Activated CD8-positive, alpha-beta memory T cell treated with anti-CD3 and anti-CD28 coated beads, Interleukin-2, amount 50 U/mL, for 1 hour (primary cell): ENCODE measurements at regions not wholly inside any gene's neighbourhood (a gene's known extent, or its start where the extent isn't known, plus 50 kb on each side); places are given as distances from the start of the nearest gene placed in this dataset.

Experiments used
- DNase-seq: peaks from one replicate; pipeline ENCODE4 v3.0.0-alpha.2; 2020; ENCODE audit errors: extremely low read depth

- no peak for DNase-seq
These were observed 243.6 kb upstream of the NFE2L3 start for GRCh38 chr7:25908154-25908949.

- DNase-seq = no peak
These were observed 240.0 kb upstream of the NFE2L3 start for GRCh38 chr7:25911738-25912607.

- no peak for DNase-seq
These were observed 238.3 kb upstream of the NFE2L3 start for GRCh38 chr7:25913598-25914224.

GRCh38 chr7:25918731-25919130, 233.3 kb upstream of the NFE2L3 start:
- DNase-seq = no peak

DNA sequence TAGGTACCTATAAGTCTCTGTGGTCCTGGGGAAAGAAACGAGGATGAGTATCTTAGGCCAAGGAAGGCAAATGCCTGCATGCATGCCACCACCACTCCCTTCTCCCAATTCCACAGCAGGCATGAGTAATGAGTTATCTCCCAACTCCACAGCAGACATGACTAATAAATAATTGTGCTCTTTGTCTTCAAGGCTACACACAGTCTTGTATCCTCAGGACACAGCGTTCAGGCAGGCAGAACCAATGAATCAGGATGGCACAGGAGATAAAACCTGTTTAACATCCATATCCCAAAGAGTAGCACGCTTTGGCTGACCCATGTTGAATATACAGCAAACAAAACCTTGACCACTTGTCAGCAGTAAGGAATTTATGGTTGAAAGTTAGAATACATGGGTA, 229.7 kb upstream of the NFE2L3 start:
- no peak for DNase-seq

GRCh38 chr7:25923741-25924460, 228.1 kb upstream of the NFE2L3 start:
- DNase-seq = no peak

- DNase-seq = no peak
These were observed 226.0 kb upstream of the NFE2L3 start for GRCh38 chr7:25926009-25926408.

DNA sequence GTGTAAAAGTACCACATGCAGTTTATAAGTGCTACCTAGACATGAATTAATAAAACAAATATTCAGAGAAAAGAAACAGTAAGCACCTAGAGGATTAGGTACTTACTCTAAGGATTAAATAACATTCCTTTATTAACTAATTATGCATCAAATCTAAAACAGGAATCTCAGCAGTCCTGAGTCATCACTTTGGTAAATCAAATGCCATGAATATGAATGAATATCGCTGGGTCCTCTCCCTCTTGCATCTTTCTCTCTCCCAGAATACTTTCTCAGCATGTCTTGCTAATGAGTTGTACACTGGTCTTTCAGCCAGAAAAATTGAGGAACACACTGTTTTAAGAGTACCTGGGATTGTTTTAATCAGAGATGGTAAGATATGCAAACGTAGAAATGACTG, 225.5 kb upstream of the NFE2L3 start:
- no peak for DNase-seq

GRCh38 chr7:25926891-25927625, 224.9 kb upstream of the NFE2L3 start:
- no peak for DNase-seq

GRCh38 chr7:25927626-25927978, 224.4 kb upstream of the NFE2L3 start:
- DNase-seq = no peak

- DNase-seq = no peak
These were observed 223.3 kb upstream of the NFE2L3 start for GRCh38 chr7:25928549-25929330.

- DNase-seq = no peak
These were observed 222.6 kb upstream of the NFE2L3 start for GRCh38 chr7:25929448-25929847.

DNA sequence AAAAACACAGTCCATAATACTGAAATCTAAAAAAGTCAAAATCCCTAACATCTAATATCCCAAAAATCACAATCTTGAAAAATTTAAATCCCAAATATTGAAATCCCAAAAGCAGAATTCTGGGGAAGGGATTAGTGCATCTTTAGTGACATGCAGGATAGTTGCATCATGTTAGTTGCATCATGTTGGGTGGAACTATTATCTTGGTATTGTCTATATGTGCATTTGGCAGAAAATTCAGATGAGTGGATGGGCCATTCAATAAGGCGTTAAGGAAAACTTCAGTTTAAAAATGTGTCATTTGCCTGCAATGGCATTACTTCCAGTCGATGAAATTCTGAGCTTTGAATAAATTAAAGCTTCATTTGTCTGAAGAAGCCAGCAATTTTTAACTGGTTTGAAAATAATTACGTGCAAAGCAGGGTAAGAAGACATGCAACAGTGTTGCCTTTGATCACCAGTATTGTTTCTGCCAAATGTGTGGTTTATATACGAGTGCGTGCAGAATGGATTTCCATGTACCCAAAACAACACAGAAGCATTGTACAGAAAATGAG, 221.4 kb upstream of the NFE2L3 start:
- no peak for DNase-seq

GRCh38 chr7:25931156-25931555, 220.8 kb upstream of the NFE2L3 start:
- DNase-seq = no peak

DNA sequence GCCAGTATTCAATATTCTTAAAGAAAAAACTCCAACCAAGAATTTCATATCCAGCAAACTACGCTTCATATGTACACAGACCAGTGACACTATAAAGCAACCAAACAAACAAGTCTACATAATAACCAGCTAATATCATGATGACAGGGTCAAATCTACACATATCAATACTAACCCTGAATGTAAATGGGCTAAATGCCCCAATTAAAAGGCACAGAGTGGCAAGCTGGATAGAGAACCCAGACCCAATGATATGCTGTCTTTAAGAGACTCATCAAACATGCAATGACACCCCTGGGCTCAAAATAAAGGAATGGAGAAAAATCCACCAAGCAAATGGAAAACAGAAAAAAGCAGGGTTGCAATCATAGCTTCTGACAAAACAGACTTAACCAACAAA, 218.1 kb upstream of the NFE2L3 start:
- no peak for DNase-seq

- DNase-seq = no peak
These were observed 211.7 kb upstream of the NFE2L3 start for GRCh38 chr7:25940086-25940906.

GRCh38 chr7:25944777-25945515, 207.1 kb upstream of the NFE2L3 start:
- no peak for DNase-seq

- DNase-seq = no peak
These were observed 206.4 kb upstream of the NFE2L3 start for GRCh38 chr7:25945608-25946007.

- DNase-seq = no peak
These were observed 205.8 kb upstream of the NFE2L3 start for GRCh38 chr7:25946181-25946580.
